OCI-LY1 (cell line): ENCODE measurements at regions not wholly inside any gene's neighbourhood (a gene's known extent, or its start where the extent isn't known, plus 50 kb on each side); places are given as distances from the start of the nearest gene placed in this dataset.

Experiments used
- H2AFZ ChIP-seq: fragments of 200-600 bp; sonication (generic), shearing (Covaris generic); 2 replicates; pipeline ENCODE4 v1.6.0; 2014; ENCODE audit warnings: antibody characterized with exemption, mild to moderate bottlenecking, low read length
- H3F3A ChIP-seq: fragments of 200-600 bp; sonication (generic), shearing (Covaris generic); 2 replicates; pipeline ENCODE4 v1.6.0; 2014; ENCODE audit warnings: mild to moderate bottlenecking, antibody characterized with exemption, low read length, moderate library complexity; ENCODE audit not compliant: insufficient read depth
- H3K27ac ChIP-seq: fragments of 200-600 bp; sonication (generic); 2 replicates; pipeline ENCODE4 v1.5.1; 2014; ENCODE audit warnings: low read length, mixed run types, mild to moderate bottlenecking, low read depth; ENCODE audit not compliant: poor library complexity, severe bottlenecking
- H3K27me3 ChIP-seq: fragments of 200-600 bp; sonication (generic); 2 replicates; pipeline ENCODE4 v1.6.0; 2014; ENCODE audit warnings: antibody characterized with exemption, mild to moderate bottlenecking, low read length, moderate library complexity; ENCODE audit not compliant: insufficient read depth
- H3K36me3 ChIP-seq: fragments of 200-600 bp; sonication (generic); 2 replicates; pipeline ENCODE4 v1.6.1; 2014; ENCODE audit warnings: mild to moderate bottlenecking, antibody characterized with exemption, low read length, moderate library complexity, mixed read lengths; ENCODE audit not compliant: insufficient read depth
- H3K4me1 ChIP-seq: fragments of 200-600 bp; sonication (generic); 2 replicates; pipeline ENCODE4 v1.5.1; 2014; ENCODE audit warnings: mild to moderate bottlenecking, low read length, moderate library complexity; ENCODE audit not compliant: insufficient read depth, severe bottlenecking
- H3K4me2 ChIP-seq: fragments of 200-600 bp; sonication (generic), shearing (Covaris generic); 2 replicates; pipeline ENCODE4 v1.6.1; 2014; ENCODE audit warnings: low read length
- H3K4me3 ChIP-seq: fragments of 200-600 bp; sonication (generic); 2 replicates; pipeline ENCODE4 v1.5.1; 2014; ENCODE audit warnings: low read length, low read depth, mild to moderate bottlenecking, mixed read lengths; ENCODE audit not compliant: poor library complexity, severe bottlenecking
- H3K79me2 ChIP-seq: fragments of 200-600 bp; shearing (Covaris generic); 2 replicates; pipeline ENCODE4 v1.6.1; 2016; ENCODE audit warnings: mixed run types, low read length, mixed read lengths; ENCODE audit not compliant: insufficient read depth
- H3K9ac ChIP-seq: fragments of 200-600 bp; sonication (generic), shearing (Covaris generic); 2 replicates; pipeline ENCODE4 v1.6.1; 2014; ENCODE audit warnings: mild to moderate bottlenecking, low read length, mixed read lengths
- H3K9me2 ChIP-seq: fragments of 200-600 bp; sonication (generic), shearing (Covaris generic); 2 replicates; pipeline ENCODE4 v1.6.1; 2014; ENCODE audit warnings: low read depth, mild to moderate bottlenecking, low read length, mixed read lengths
- H3K9me3 ChIP-seq: fragments of 200-600 bp; shearing (Covaris generic); 2 replicates; pipeline ENCODE4 v1.6.1; 2014; ENCODE audit warnings: low read length, mixed read lengths
- H4K20me1 ChIP-seq: fragments of 200-600 bp; sonication (generic), shearing (Covaris generic); 2 replicates; pipeline ENCODE4 v1.6.0; 2016; ENCODE audit warnings: mild to moderate bottlenecking, low read length; ENCODE audit not compliant: insufficient read depth
- CTCF ChIP-seq: fragments of 200-600 bp; sonication (generic), shearing (Covaris generic); IDR thresholded peaks from 2 replicates; pipeline ENCODE4 v1.5.1; 2017; ENCODE audit warnings: mild to moderate bottlenecking, antibody characterized with exemption, low read length, moderate library complexity, mixed read lengths
- EZH2 ChIP-seq: fragments of 200-600 bp; sonication (generic), shearing (Covaris generic); IDR thresholded peaks from 2 replicates; pipeline ENCODE4 v1.8.0; 2017; ENCODE audit warnings: borderline replicate concordance, mixed run types, mild to moderate bottlenecking, antibody characterized with exemption, low read length, moderate library complexity, mixed read lengths

GRCh38 chr12:43162138-43162537 lies 389.9 kb downstream of the ADAMTS20 start:
- Histone ChIP-seq H3K36me3 (no peaks in the 10 kb centered on the region), H4K20me1 (no peaks in the 10 kb centered on the region), H3K4me1 (no peaks in the 10 kb centered on the region), H3K9me3 (no peaks in the 10 kb centered on the region), H3K27me3 (no peaks in the 10 kb centered on the region), H3K9me2 (no peaks in the 10 kb centered on the region), H3K4me3 (no peak overlapping the region), H3K4me2 (no peak overlapping the region), H3F3A (no peaks in the 10 kb centered on the region), H2AFZ (no peak overlapping the region), H3K27ac (no peak overlapping the region), H3K79me2 (no peaks in the 10 kb centered on the region), H3K9ac (no peak overlapping the region)
- no peak for TF ChIP-seq CTCF
- no peak for TF ChIP-seq EZH2

DNA sequence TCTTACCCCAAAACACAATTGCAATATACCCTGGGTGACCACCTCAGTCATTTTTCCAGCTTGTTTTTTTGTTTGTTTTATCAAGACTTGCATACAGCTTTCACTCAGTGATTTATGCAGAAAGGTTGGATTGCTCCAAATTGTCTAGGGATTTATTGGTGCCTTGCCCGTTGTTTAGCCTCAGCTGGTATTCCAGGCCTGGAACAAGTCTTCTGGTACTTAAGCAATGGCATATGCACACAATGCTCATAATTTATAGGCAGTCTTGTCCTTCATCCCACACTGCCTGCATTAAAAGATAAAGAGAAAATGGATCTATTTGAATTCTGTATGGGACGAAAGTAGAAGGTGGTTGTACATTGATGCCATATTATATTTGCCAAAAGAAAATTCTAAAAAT lies 392.5 kb downstream of the ADAMTS20 start:
- no peak overlapping the region for H2AFZ ChIP-seq
- no peak overlapping the region for H3K9ac ChIP-seq
- no peak for TF ChIP-seq EZH2
- TF ChIP-seq CTCF: no peak
- no peaks in the 10 kb centered on the region for H3K9me2 ChIP-seq
- no peaks in the 10 kb centered on the region for H3K79me2 ChIP-seq
- H3K27me3 ChIP-seq: no peaks in the 10 kb centered on the region
- no peaks in the 10 kb centered on the region for H3F3A ChIP-seq
- H3K27ac ChIP-seq: no peak overlapping the region
- no peaks in the 10 kb centered on the region for H3K4me1 ChIP-seq
- H3K4me3 ChIP-seq: no peak overlapping the region
- no peak overlapping the region for H3K4me2 ChIP-seq
- no peaks in the 10 kb centered on the region for H3K9me3 ChIP-seq
- H3K36me3 ChIP-seq: no peaks in the 10 kb centered on the region
- no peaks in the 10 kb centered on the region for H4K20me1 ChIP-seq

- Histone ChIP-seq H3K79me2 (no peaks in the 10 kb centered on the region), H3F3A (no peaks in the 10 kb centered on the region), H3K4me1 (no peaks in the 10 kb centered on the region), H3K4me3 (no peak overlapping the region), H2AFZ (no peak overlapping the region), H3K27ac (no peak overlapping the region), H3K9ac (no peak overlapping the region), H4K20me1 (no peaks in the 10 kb centered on the region), H3K9me3 (no peaks in the 10 kb centered on the region), H3K36me3 (no peaks in the 10 kb centered on the region), H3K9me2 (no peaks in the 10 kb centered on the region), H3K4me2 (no peak overlapping the region), H3K27me3 (no peaks in the 10 kb centered on the region)
- no peak for TF ChIP-seq EZH2
- no peak for TF ChIP-seq CTCF
Measured at GRCh38 chr12:43158126-43158525, 393.9 kb downstream of the ADAMTS20 start.
